Uterus (tissue), 2 donors: ENCODE measurements at regions not wholly inside any gene's neighbourhood (a gene's known extent, or its start where the extent isn't known, plus 50 kb on each side); places are given as distances from the start of the nearest gene placed in this dataset.

Experiments
- CTCF ChIP-seq, 4 experiments: fragments of 200-600 bp in 2 of 4; fragments of 450-650 bp in 2 of 4; sonication (generic) in 2 of 4; IDR thresholded peaks; one replicate each; pipeline ENCODE4 v1.5.1; 2016 to 2019; ENCODE audit warnings: antibody characterized with exemption in 4 of 4, mild to moderate bottlenecking in 2 of 4, moderate library complexity in 1 of 4
- POLR2A ChIP-seq, 2 donors: fragments of 450-650 bp; IDR thresholded peaks; one replicate each; pipeline ENCODE4 v1.6.1; 2016; ENCODE audit warnings: antibody characterized with exemption in 2 of 2, mild to moderate bottlenecking in 1 of 2, moderate library complexity in 1 of 2

GRCh38 chr10:21161647-21162046 lies 264.5 kb upstream of the NEBL start:
- TF ChIP-seq CTCF (IDR thresholded peaks at IDR 0.05), result no peak
- TF ChIP-seq POLR2A (IDR thresholded peaks at IDR 0.05), result no peak
